Neural cell (in vitro differentiated cells): ENCODE measurements at regions not wholly inside any gene's neighbourhood (a gene's known extent, or its start where the extent isn't known, plus 50 kb on each side); places are given as distances from the start of the nearest gene placed in this dataset.

ENCODE experiments used
- H2AFZ ChIP-seq: fragments of 200-600, 300-800 bp; sonication (generic), shearing (Covaris generic); 2 replicates; pipeline ENCODE4 v1.6.0; 2014; ENCODE audit warnings: low read depth, mild to moderate bottlenecking, antibody characterized with exemption, low read length, moderate library complexity
- H3F3A ChIP-seq: fragments of 200-600 bp; shearing (Covaris generic); 2 replicates; pipeline ENCODE4 v1.6.1; 2016; ENCODE audit warnings: mild to moderate bottlenecking, moderate library complexity, mixed read lengths, antibody characterized with exemption, low read length; ENCODE audit not compliant: insufficient read depth, poor library complexity, severe bottlenecking
- H3K27ac ChIP-seq: fragments of 200-600, 300-800 bp; sonication (generic), shearing (Covaris generic); 2 replicates; pipeline ENCODE4 v1.5.1; 2014; ENCODE audit warnings: mild to moderate bottlenecking, low read length, moderate library complexity
- H3K27me3 ChIP-seq: fragments of 300-800, 200-600 bp; sonication (generic), shearing (Covaris generic); 2 replicates; pipeline ENCODE4 v1.6.0; 2014; ENCODE audit warnings: mild to moderate bottlenecking, low read depth, low read length, moderate library complexity; ENCODE audit not compliant: insufficient read depth
- H3K36me3 ChIP-seq: fragments of 300-800, 200-600 bp; sonication (generic), shearing (Covaris generic); 2 replicates; pipeline ENCODE4 v1.5.1; 2014; ENCODE audit warnings: mild to moderate bottlenecking, antibody characterized with exemption, low read length, moderate library complexity; ENCODE audit not compliant: insufficient read depth
- H3K4me2 ChIP-seq: fragments of 300-800, 200-600 bp; sonication (generic), shearing (Covaris generic); 2 replicates; pipeline ENCODE4 v1.6.0; 2014; ENCODE audit warnings: mild to moderate bottlenecking, low read length
- H3K4me3 ChIP-seq: fragments of 300-800, 200-600 bp; sonication (generic), shearing (Covaris generic); 2 replicates; pipeline ENCODE4 v1.5.1; 2014; ENCODE audit warnings: mild to moderate bottlenecking, low read length, moderate library complexity
- H3K79me2 ChIP-seq: fragments of 200-600 bp; shearing (Covaris generic); replicated peaks from 2 replicates; pipeline ENCODE4 v1.6.0; 2014; ENCODE audit warnings: mild to moderate bottlenecking, low read length, moderate library complexity; ENCODE audit not compliant: insufficient read depth
- H3K9ac ChIP-seq: fragments of 300-800, 200-600 bp; sonication (generic), shearing (Covaris generic); 2 replicates; pipeline ENCODE4 v1.6.1; 2016; ENCODE audit warnings: mild to moderate bottlenecking, low read length, mixed read lengths
- H3K9me2 ChIP-seq: fragments of 200-600 bp; shearing (Covaris generic); 2 replicates; pipeline ENCODE4 v1.6.1; 2016; ENCODE audit warnings: mild to moderate bottlenecking, low read length, mixed read lengths; ENCODE audit not compliant: insufficient read depth
- H3K9me3 ChIP-seq: fragments of 200-600, 300-800 bp; sonication (generic), shearing (Covaris generic); 2 replicates; pipeline ENCODE4 v1.6.1; 2016; ENCODE audit warnings: mild to moderate bottlenecking, mixed run types, low read length, moderate library complexity, mixed read lengths
- H4K20me1 ChIP-seq: fragments of 200-600 bp; shearing (Covaris generic); 2 replicates; pipeline ENCODE4 v1.6.1; 2016; ENCODE audit warnings: mild to moderate bottlenecking, mixed run types; ENCODE audit not compliant: insufficient read depth
- CTCF ChIP-seq: fragments of 450-650 bp; IDR thresholded peaks from 2 replicates; pipeline ENCODE4 v1.5.1; 2014; ENCODE audit warnings: antibody characterized with exemption, mild to moderate bottlenecking, moderate library complexity; ENCODE audit not compliant: poor library complexity, severe bottlenecking
- EP300 ChIP-seq: fragments of 450-650 bp; conservative IDR thresholded peaks from 2 replicates; pipeline ENCODE4 v1.6.1; 2014; ENCODE audit warnings: antibody characterized with exemption, mild to moderate bottlenecking, moderate library complexity; ENCODE audit not compliant: poor library complexity, severe bottlenecking
- EZH2 ChIP-seq: fragments of 200-600, 300-800 bp; shearing (Covaris generic), sonication (generic); IDR thresholded peaks from 2 replicates; pipeline ENCODE4 v1.6.1; 2014; ENCODE audit warnings: antibody characterized with exemption, low read length, borderline replicate concordance, mild to moderate bottlenecking; ENCODE audit not compliant: insufficient read depth, poor library complexity, severe bottlenecking
- MXI1 ChIP-seq: fragments of 450-650 bp; conservative IDR thresholded peaks from 2 replicates; pipeline ENCODE4 v1.6.1; 2014; ENCODE audit warnings: antibody characterized with exemption, mild to moderate bottlenecking; ENCODE audit not compliant: poor library complexity, severe bottlenecking
- POLR2AphosphoS5 ChIP-seq: IDR thresholded peaks from 2 replicates; pipeline ENCODE4 v1.6.1; 2012
- RAD21 ChIP-seq: fragments of 450-650 bp; conservative IDR thresholded peaks from 2 replicates; pipeline ENCODE4 v1.6.1; 2014; ENCODE audit warnings: antibody characterized with exemption, mild to moderate bottlenecking, moderate library complexity
- REST ChIP-seq: IDR thresholded peaks from 2 replicates; pipeline ENCODE4 v1.6.1; 2012; ENCODE audit warnings: borderline replicate concordance
- SMC3 ChIP-seq: fragments of 450-650 bp; conservative IDR thresholded peaks from 2 replicates; pipeline ENCODE4 v1.6.1; 2014; ENCODE audit warnings: antibody characterized with exemption, mild to moderate bottlenecking, moderate library complexity; ENCODE audit not compliant: poor library complexity
- TAF1 ChIP-seq: IDR thresholded peaks from 2 replicates; pipeline ENCODE4 v1.6.1; 2012; ENCODE audit warnings: low read depth

- H3K27me3 ChIP-seq: no peaks in the 10 kb centered on the region
- no peaks in the 10 kb centered on the region for H4K20me1 ChIP-seq
- no peaks in the 10 kb centered on the region for H3K79me2 ChIP-seq
- no peak overlapping the region for H3K9ac ChIP-seq
- H3K9me3 ChIP-seq: no peaks in the 10 kb centered on the region
- no peak overlapping the region for H3K4me2 ChIP-seq
- H3K9me2 ChIP-seq: no peaks in the 10 kb centered on the region
- no peaks in the 10 kb centered on the region for H3F3A ChIP-seq
- no peak overlapping the region for H2AFZ ChIP-seq
- H3K36me3 ChIP-seq: no peaks in the 10 kb centered on the region
- H3K27ac ChIP-seq: no peak overlapping the region
- no peak for TF ChIP-seq RAD21
- TF ChIP-seq MXI1: no peak
- TF ChIP-seq CTCF: no peak
- TF ChIP-seq SMC3: no peak
- H3K4me3 ChIP-seq: no peak overlapping the region
These were observed 74.8 kb upstream of the ATP1B1 start for GRCh38 chr1:169031566-169032224.

DNA sequence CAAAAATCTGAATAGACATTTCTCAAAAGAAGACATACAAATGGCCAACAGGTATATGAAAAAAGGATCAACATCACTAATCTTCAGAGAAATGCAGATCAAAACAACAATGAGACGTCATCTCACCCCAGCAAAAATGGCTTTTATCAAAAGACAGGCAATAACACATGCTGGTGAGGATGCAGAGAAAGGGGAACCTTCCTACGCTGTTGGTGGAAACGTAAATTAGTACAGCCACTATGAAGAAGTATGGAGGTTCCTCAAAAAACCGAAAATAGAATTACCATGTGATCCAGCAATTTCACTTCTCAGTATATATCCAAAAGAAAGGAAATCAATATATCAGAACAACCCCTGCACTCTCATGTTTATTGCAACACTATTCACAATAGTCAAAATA, 65.1 kb upstream of the ATP1B1 start:
- TF ChIP-seq POLR2AphosphoS5 (no peak), EZH2 (no peak), REST (no peak), SMC3 (no peak), EP300 (no peak), CTCF (no peak), TAF1 (no peak)
- no peak overlapping the region for H3K9ac ChIP-seq
- H3K4me3 ChIP-seq: no peak overlapping the region
- H3K9me2 ChIP-seq: no peaks in the 10 kb centered on the region
- H2AFZ ChIP-seq: no peak overlapping the region
- H3K36me3 ChIP-seq: no peaks in the 10 kb centered on the region
- no peaks in the 10 kb centered on the region for H3K79me2 ChIP-seq
- H3K27ac ChIP-seq: no peak overlapping the region
- H3F3A ChIP-seq: no peaks in the 10 kb centered on the region
- no peak overlapping the region for H3K4me2 ChIP-seq
- no peaks in the 10 kb centered on the region for H3K9me3 ChIP-seq
- no peaks in the 10 kb centered on the region for H4K20me1 ChIP-seq
- no peaks in the 10 kb centered on the region for H3K27me3 ChIP-seq
